Stimulated activated CD8-positive, alpha-beta memory T cell treated with anti-CD3 and anti-CD28 coated beads, Interleukin-15, amount 100 ng/mL, for 48 hours (primary cell): ENCODE measurements at regions not wholly inside any gene's neighbourhood (a gene's known extent, or its start where the extent isn't known, plus 50 kb on each side); places are given as distances from the start of the nearest gene placed in this dataset.
A peak's percentile ranks its signal among the peaks of the same experiment; 100 is the strongest.

Source experiments
- DNase-seq, 2 donors: peaks; one replicate each; pipeline ENCODE4 v3.0.0-alpha.2; 2020; ENCODE audit warnings: low read depth in 2 of 2

GRCh38 chr1:244265507-244265906 lies 186.2 kb downstream of the ADSS2 start:
- no peak for DNase-seq

- no peak for DNase-seq
Measured at GRCh38 chr1:244269169-244269568, 182.5 kb downstream of the ADSS2 start.

- no peak for DNase-seq
Measured at GRCh38 chr1:244271004-244271403, 180.7 kb downstream of the ADSS2 start.

- no peak for DNase-seq
Measured at GRCh38 chr1:244271691-244272308, 179.9 kb downstream of the ADSS2 start.

GRCh38 chr1:244272471-244273261 lies 179.0 kb downstream of the ADSS2 start:
- peak; percentile 32 to 36 for DNase-seq

- no peak for DNase-seq
Measured at GRCh38 chr1:244273262-244273844, 178.4 kb downstream of the ADSS2 start.

GRCh38 chr1:244273845-244274619 lies 177.7 kb downstream of the ADSS2 start:
- no peak for DNase-seq

GRCh38 chr1:244276646-244277045 lies 175.1 kb downstream of the ADSS2 start:
- no peak for DNase-seq

- no peak for DNase-seq
Measured at GRCh38 chr1:244280201-244280600, 171.5 kb downstream of the ADSS2 start.

- no peak for DNase-seq
Measured at GRCh38 chr1:244280859-244281258, 170.8 kb downstream of the ADSS2 start.

GRCh38 chr1:244283772-244284171 lies 167.9 kb downstream of the ADSS2 start:
- DNase-seq: no peak

GRCh38 chr1:244284641-244285156 lies 167.0 kb downstream of the ADSS2 start:
- no peak for DNase-seq

GRCh38 chr1:244286341-244286740 lies 165.4 kb downstream of the ADSS2 start:
- DNase-seq: no peak

- DNase-seq: no peak
Measured at GRCh38 chr1:244287726-244288125, 164.0 kb downstream of the ADSS2 start.

GRCh38 chr1:244288663-244289062 lies 163.0 kb downstream of the ADSS2 start:
- DNase-seq: no peak

- DNase-seq: no peak
Measured at GRCh38 chr1:244289991-244290785, 161.5 kb downstream of the ADSS2 start.

- no peak for DNase-seq
Measured at GRCh38 chr1:244291236-244292201, 160.2 kb downstream of the ADSS2 start.

GRCh38 chr1:244294599-244295224 lies 157.0 kb downstream of the ADSS2 start:
- DNase-seq: no peak

GRCh38 chr1:244296003-244296402 lies 155.7 kb downstream of the ADSS2 start:
- no peak for DNase-seq

GRCh38 chr1:244296447-244296846 lies 155.3 kb downstream of the ADSS2 start:
- DNase-seq: no peak
